Stimulated activated CD4-positive, alpha-beta T cell treated with anti-CD3 and anti-CD28 coated beads, Interleukin-12 subunit alpha, Interleukin-12 subunit beta, amount 100 ng/mL, for 48 hours (primary cell): ENCODE measurements at regions not wholly inside any gene's neighbourhood (a gene's known extent, or its start where the extent isn't known, plus 50 kb on each side); places are given as distances from the start of the nearest gene placed in this dataset.

Experiments
- DNase-seq, 3 donors: peaks; one replicate each; pipeline ENCODE4 v3.0.0-alpha.2; 2020; ENCODE audit warnings: low read depth in 2 of 3, low spot score in 1 of 3

DNA sequence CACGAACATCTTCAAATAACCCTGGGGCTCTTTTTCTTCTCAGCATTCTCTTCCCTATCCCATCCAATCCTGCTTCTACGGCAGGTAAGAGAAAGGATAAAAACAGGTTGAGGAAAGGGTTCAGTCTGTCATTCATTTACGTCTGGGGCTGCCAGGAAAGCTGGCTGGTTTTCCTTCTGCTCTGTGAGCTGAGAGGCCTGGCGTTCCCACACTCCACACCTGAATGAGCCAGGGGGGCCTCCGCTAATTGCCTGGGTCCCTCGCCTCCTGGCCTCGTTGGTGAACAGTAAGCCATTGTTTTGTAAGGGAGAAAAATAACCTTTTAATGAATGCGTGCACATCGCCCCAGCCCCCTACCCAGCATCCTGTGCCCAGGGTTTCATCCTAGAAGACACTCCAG lies 70.8 kb upstream of the SIM2 start:
- DNase-seq = no peak

GRCh38 chr21:36628761-36629460 lies 70.0 kb upstream of the SIM2 start:
- DNase-seq = no peak

GRCh38 chr21:36630485-36631206 lies 68.3 kb upstream of the SIM2 start:
- peak; percentile 25 to 58 (median 46) for DNase-seq

GRCh38 chr21:36636016-36636415 lies 62.9 kb upstream of the SIM2 start:
- no peak for DNase-seq

GRCh38 chr21:36636439-36636838 lies 62.5 kb upstream of the SIM2 start:
- DNase-seq = no peak

DNA sequence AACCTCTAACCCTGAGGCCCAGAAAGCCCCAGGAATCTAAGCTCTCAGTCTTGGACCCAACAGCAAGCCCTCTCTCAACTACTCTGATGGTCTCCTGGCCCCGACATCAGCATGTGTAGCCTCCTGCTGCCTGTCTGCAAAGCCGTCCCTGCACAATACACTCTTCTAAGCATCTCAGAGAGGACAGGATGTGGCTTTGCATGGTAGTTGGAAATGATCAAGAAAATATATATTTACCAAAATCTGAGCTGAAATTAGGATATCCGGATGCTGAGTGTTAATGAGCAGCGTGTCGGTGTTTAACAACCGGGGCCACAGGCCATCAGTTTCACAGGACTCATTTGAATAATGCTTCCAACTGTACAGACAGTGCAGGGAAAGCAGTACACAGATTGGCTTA lies 59.1 kb upstream of the SIM2 start:
- DNase-seq = no peak

DNA sequence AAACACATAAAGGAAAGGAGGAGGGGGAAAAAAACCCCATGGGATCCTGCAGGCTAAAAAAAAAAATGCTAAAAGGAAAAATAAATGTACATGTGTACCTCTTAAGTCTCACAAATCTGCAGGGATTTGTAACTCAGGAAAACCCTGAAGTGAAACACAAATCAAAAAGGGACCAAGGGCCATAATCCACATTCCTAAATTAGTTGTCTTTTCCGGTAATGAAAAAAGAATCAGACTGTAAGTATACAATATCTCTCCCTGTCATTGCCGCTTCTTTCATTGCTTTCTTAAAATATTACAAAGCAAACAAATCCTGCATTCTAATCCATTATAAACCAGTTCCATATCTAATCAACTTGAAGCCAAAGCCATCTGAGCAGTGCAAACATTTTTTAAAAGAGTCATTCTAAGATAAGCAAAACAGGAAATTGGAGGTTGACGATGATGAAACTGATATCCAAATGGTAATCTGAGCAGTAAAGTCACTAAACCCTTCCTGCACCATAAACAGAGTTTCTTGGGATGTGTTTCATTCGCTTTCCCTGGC lies 58.7 kb upstream of the SIM2 start:
- DNase-seq = no peak

- DNase-seq = no peak
Measured at GRCh38 chr21:36640721-36641244, 58.1 kb upstream of the SIM2 start.

DNA sequence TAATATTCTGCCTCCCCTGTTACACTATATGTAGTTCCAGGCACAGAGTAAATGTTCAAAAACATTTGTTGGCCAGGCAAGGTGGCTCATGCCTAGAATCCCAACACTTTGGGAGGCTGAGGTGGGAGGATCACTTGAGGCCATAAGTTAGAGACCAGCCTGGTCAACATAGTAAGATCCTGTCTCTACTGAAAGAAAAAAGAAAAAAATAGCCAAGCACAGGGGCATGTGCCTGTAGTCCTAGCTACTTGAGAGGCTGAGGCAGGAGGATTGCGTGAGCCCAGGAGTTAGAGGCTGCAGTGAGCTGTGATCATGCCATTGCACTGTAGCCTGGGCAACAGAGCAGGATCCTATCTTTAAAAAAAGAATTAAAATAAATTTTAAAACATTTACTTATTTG lies 57.6 kb upstream of the SIM2 start:
- DNase-seq = no peak

- DNase-seq = no peak
Measured at GRCh38 chr21:36641886-36642285, 57.0 kb upstream of the SIM2 start.

DNA sequence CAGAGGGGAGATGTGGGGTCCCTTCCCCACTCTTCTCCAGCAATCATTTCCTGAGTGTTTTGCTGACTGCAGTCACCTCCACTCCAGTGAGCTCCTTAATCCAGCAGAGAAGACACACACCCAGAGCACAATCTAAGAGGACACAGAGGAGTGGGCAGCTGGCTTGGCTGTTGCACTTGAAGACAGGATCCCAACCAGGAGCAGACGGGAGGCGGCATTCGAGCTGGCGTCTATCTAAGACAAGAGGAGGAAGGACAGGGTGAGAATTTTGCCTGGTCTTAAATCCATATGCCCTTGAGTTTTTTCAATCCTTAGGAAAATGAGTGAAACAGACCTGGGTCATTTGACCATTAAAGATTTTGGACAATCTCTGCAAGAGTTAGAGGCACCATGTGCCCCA lies 56.1 kb upstream of the SIM2 start:
- DNase-seq = no peak

DNA sequence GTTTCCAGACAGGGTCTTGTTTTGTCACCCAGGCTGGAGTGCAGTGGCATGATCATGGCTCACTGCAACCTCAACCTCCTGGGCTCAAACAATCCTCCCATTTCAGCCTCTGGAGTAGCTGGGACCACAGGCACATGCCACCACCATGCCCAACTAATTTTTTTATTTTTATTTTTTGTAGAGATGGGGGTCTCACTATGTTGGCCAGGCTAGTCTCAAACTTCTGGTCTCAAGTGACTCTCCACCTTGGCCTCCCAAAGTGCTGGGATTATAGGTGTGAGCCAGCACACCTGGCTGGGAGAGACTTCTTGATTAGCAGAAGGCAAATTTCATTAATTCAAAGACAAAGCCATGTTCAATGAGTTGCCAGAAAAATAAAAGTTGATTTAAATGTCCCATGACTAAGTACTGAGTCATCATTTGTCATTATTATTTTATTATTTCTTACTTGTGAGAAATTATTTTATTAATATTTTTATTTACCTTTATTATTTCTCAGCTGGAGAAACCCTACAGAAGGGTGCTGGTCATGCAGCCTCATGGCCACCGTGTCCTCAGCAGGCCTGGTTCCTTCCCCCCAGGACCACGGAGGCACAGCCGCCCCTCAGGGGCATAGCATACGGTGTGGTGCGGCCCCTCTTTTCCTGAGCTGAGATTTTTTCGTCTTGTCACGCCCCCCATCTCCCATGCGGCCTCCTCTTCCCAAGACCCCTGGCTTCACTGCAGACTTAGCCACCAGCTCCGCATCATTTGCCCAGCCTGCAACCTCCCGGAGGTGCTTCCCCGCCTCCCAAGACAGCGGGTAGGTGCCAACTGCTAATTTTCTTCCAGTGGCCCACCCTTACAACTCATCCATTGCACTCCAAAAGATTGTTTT lies 55.3 kb upstream of the SIM2 start:
- no peak for DNase-seq

GRCh38 chr21:36646011-36646410 lies 52.9 kb upstream of the SIM2 start:
- no peak for DNase-seq

- DNase-seq = no peak
Measured at GRCh38 chr21:36646645-36647044, 52.3 kb upstream of the SIM2 start.

- no peak for DNase-seq
Measured at GRCh38 chr21:36647279-36648093, 51.4 kb upstream of the SIM2 start.
